CD14-positive monocyte (primary cell): ENCODE measurements at regions not wholly inside any gene's neighbourhood (a gene's known extent, or its start where the extent isn't known, plus 50 kb on each side); places are given as distances from the start of the nearest gene placed in this dataset.

Source experiments
- DNase-seq, 3 donors: peaks; one replicate each; pipeline ENCODE4 v3.0.0-alpha.2; 2011 to 2022
- H2AFZ ChIP-seq: 2 replicates; pipeline ENCODE4 v1.6.0; 2012; ENCODE audit warnings: mild to moderate bottlenecking, low read depth, low read length, inconsistent platforms; ENCODE audit not compliant: insufficient read depth, poor library complexity, severe bottlenecking
- H3K27ac ChIP-seq, 2 donors: 1 replicate in 1 of 2; 2 replicates in 1 of 2; pipeline ENCODE4 v1.5.1; 2012 to 2013; ENCODE audit warnings: low read length in 2 of 2, control low read depth in 1 of 2, inconsistent platforms in 1 of 2, low read depth in 1 of 2, mild to moderate bottlenecking in 1 of 2
- H3K27me3 ChIP-seq, 2 donors: one replicate each; pipeline versions ENCODE4 v1.6.0 to v1.6.1; 2011 to 2013; ENCODE audit warnings: low read length in 2 of 2; ENCODE audit not compliant: control insufficient read depth in 2 of 2, insufficient read depth in 2 of 2
- H3K36me3 ChIP-seq, 2 donors: replicated peaks in 1 of 2; 1 replicate in 1 of 2; 2 replicates in 1 of 2; pipeline versions ENCODE4 v1.5.1 to v1.6.1; 2012 to 2013; ENCODE audit warnings: low read length in 2 of 2, control low read depth in 1 of 2, inconsistent platforms in 1 of 2, mild to moderate bottlenecking in 1 of 2; ENCODE audit not compliant: insufficient read depth in 2 of 2, control insufficient read depth in 1 of 2
- H3K4me1 ChIP-seq, 2 donors: 1 replicate in 1 of 2; 2 replicates in 1 of 2; pipeline versions ENCODE4 v1.5.1 to v1.6.1; 2012 to 2013; ENCODE audit warnings: low read length in 2 of 2, control low read depth in 1 of 2, inconsistent platforms in 1 of 2, mild to moderate bottlenecking in 1 of 2, moderate library complexity in 1 of 2; ENCODE audit not compliant: insufficient read depth in 2 of 2, control insufficient read depth in 1 of 2
- H3K4me2 ChIP-seq: replicated peaks from 2 replicates; pipeline ENCODE3; 2012; ENCODE audit warnings: low read length, moderate library complexity, mild to moderate bottlenecking; ENCODE audit not compliant: poor library complexity, severe bottlenecking; ENCODE audit errors: extremely low read depth
- H3K4me3 ChIP-seq, 3 experiments: fragments of 200-600 bp in 1 of 3; sonication (generic) in 1 of 3; replicated peaks in 1 of 3; 1 replicate in 2 of 3; 2 replicates in 1 of 3; pipeline ENCODE4 v1.5.1; 2011 to 2013; ENCODE audit warnings: low read length in 3 of 3, mild to moderate bottlenecking in 3 of 3, control low read depth in 2 of 3, low read depth in 2 of 3, inconsistent platforms in 1 of 3, moderate library complexity in 1 of 3
- H3K79me2 ChIP-seq: 2 replicates; pipeline ENCODE4 v1.6.0; 2012; ENCODE audit warnings: mild to moderate bottlenecking, control low read depth, inconsistent platforms, low read length, moderate library complexity; ENCODE audit not compliant: insufficient read depth
- H3K9ac ChIP-seq: 2 replicates; pipeline ENCODE4 v1.6.0; 2017; ENCODE audit warnings: low read length, mild to moderate bottlenecking; ENCODE audit not compliant: insufficient read depth, poor library complexity, severe bottlenecking
- H3K9me3 ChIP-seq, 2 donors: replicated peaks in 1 of 2; 1 replicate in 1 of 2; 2 replicates in 1 of 2; pipeline versions ENCODE4 v1.5.1 to v1.6.1; 2012 to 2013; ENCODE audit warnings: low read length in 2 of 2, control low read depth in 1 of 2; ENCODE audit not compliant: control insufficient read depth in 1 of 2, insufficient read depth in 1 of 2
- H4K20me1 ChIP-seq: 2 replicates; pipeline ENCODE4 v1.6.0; 2012; ENCODE audit warnings: mild to moderate bottlenecking, low read length, control low read depth, moderate library complexity; ENCODE audit not compliant: insufficient read depth
- H3K27ac Mint-ChIP-seq, 7 donors: one replicate each; pipeline ENCODE4 v1.8.0; 2020; ENCODE audit warnings: mild to moderate bottlenecking in 7 of 7, mixed read lengths in 7 of 7, moderate library complexity in 6 of 7, inconsistent platforms in 2 of 7
- H3K27me3 Mint-ChIP-seq, 3 donors: one replicate each; pipeline ENCODE4 v1.8.0; 2021 to 2022; ENCODE audit warnings: low read depth in 3 of 3, mild to moderate bottlenecking in 3 of 3, mixed read lengths in 3 of 3, moderate library complexity in 3 of 3, inconsistent platforms in 1 of 3
- H3K36me3 Mint-ChIP-seq, 2 donors: one replicate each; pipeline ENCODE4 v1.8.0; 2020; ENCODE audit warnings: mixed read lengths in 2 of 2, inconsistent platforms in 1 of 2, mild to moderate bottlenecking in 1 of 2
- H3K4me1 Mint-ChIP-seq: one replicate; pipeline ENCODE4 v1.8.0; 2020; ENCODE audit warnings: mild to moderate bottlenecking, mixed read lengths
- H3K4me3 Mint-ChIP-seq, 2 donors: one replicate each; pipeline ENCODE4 v1.8.0; 2020; ENCODE audit warnings: mild to moderate bottlenecking in 2 of 2, mixed read lengths in 2 of 2, moderate library complexity in 1 of 2
- H3K9me3 Mint-ChIP-seq, 7 donors: one replicate each; pipeline ENCODE4 v1.8.0; 2020 to 2022; ENCODE audit warnings: mixed read lengths in 7 of 7, mild to moderate bottlenecking in 6 of 7, moderate library complexity in 6 of 7, inconsistent platforms in 2 of 7
- WGBS: methylation state at CpG from one replicate; pipeline ENCODE4 v1.1.5; 2013; ENCODE audit warnings: missing lambda C conversion rate; ENCODE audit not compliant: insufficient coverage; 5-methylcytosine and 5-hydroxymethylcytosine counted together
- intact Hi-C, 2 donors: fragments of 100-400 bp; cut with micrococcal nuclease; formaldehyde crosslinking; loops; one replicate each; pipeline versions ENCODE4 v1.15.0 to v1.15.1; 2023
- TF ChIP-seq, protein P1 (sequence below): fragments of 200-600 bp; IDR thresholded peaks from one replicate; pipeline ENCODE4 v1.8.0; 2022; ENCODE audit warnings: antibody characterized with exemption, mild to moderate bottlenecking

DNA sequence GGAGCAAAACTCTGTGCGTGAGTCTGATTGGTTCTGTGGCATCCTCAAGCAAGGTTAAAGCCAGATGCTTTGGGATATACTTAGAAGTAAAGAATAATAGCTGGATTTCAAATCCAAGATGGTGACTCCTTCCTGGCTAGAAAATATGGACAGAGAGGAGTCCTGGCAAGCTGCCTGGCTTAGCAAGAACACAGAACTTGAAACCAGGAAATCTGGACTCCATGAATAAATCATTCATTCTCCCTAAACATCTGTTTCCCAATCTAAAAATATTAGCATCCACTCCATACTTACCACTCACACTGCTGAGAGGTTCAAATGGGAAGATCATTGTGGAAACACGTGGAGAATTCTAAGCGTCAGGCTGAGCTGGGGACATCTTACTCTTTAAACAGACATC is 1074.1 kb upstream of the AUTS2 start:
- H3K4me3 Mint-ChIP-seq: no peak overlapping the region
- Histone ChIP-seq H3K4me3 (no peak overlapping the region), H3K4me2 (no peak overlapping the region), H3K9me3 (peaks cover 43 to 60% of the 10 kb centered on the region in 2 donors), H3K36me3 (no peaks in the 10 kb centered on the region), H3K9ac (no peak overlapping the region), H3K27me3 (no peaks in the 10 kb centered on the region), H3K27ac (no peak overlapping the region), H3K4me1 (no peaks in the 10 kb centered on the region), H3K79me2 (no peaks in the 10 kb centered on the region), H4K20me1 (no peaks in the 10 kb centered on the region), H2AFZ (no peak overlapping the region)
- no peaks in the 10 kb centered on the region for H3K4me1 Mint-ChIP-seq
- no peak for DNase-seq
- H3K9me3 Mint-ChIP-seq: peaks cover 18 to 53% (median 33%) of the 10 kb centered on the region in 7 donors
- no peaks in the 10 kb centered on the region for H3K36me3 Mint-ChIP-seq
- 92% methylated on average over 2 of the region's 3 CpGs for WGBS
- intact Hi-C loops: no loop called here
- TF ChIP-seq, protein P1, sequence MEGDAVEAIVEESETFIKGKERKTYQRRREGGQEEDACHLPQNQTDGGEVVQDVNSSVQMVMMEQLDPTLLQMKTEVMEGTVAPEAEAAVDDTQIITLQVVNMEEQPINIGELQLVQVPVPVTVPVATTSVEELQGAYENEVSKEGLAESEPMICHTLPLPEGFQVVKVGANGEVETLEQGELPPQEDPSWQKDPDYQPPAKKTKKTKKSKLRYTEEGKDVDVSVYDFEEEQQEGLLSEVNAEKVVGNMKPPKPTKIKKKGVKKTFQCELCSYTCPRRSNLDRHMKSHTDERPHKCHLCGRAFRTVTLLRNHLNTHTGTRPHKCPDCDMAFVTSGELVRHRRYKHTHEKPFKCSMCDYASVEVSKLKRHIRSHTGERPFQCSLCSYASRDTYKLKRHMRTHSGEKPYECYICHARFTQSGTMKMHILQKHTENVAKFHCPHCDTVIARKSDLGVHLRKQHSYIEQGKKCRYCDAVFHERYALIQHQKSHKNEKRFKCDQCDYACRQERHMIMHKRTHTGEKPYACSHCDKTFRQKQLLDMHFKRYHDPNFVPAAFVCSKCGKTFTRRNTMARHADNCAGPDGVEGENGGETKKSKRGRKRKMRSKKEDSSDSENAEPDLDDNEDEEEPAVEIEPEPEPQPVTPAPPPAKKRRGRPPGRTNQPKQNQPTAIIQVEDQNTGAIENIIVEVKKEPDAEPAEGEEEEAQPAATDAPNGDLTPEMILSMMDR: no peak
- H3K27ac Mint-ChIP-seq: no peak overlapping the region
- H3K27me3 Mint-ChIP-seq: peaks cover 0 to 2% (median 0%) of the 10 kb centered on the region in 3 donors

DNA sequence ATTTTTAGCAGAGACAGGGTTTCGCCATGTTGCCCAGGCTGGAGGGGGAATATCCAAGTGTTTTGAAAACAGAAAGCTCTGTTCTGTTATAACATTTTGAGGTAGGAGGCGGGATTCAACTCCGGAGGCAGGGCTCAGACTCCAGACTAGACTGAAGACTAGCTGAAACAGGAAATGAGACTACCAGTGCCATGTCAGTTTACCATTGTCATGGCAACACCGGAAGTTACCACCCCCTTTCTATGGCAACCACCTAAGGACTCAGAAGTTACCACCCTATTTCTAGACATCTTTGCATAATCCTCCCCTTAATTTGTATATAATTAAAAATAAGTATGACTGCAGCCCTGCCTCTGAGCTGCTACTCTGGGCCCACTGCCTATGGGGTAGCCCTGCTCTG is 1069.1 kb upstream of the AUTS2 start:
- H3K27me3 ChIP-seq: no peaks in the 10 kb centered on the region
- WGBS: 100% methylated on average over 2 of the region's 4 CpGs
- Mint-ChIP-seq H3K27me3 (no peaks in the 10 kb centered on the region), H3K4me3 (no peak overlapping the region), H3K4me1 (no peaks in the 10 kb centered on the region), H3K9me3 (peaks cover 10 to 38% (median 18%) of the 10 kb centered on the region in 7 donors), H3K36me3 (no peaks in the 10 kb centered on the region), H3K27ac (no peak overlapping the region)
- no peak overlapping the region for H3K4me2 ChIP-seq
- no peak for DNase-seq
- no peaks in the 10 kb centered on the region for H3K4me1 ChIP-seq
- no peaks in the 10 kb centered on the region for H4K20me1 ChIP-seq
- H3K27ac ChIP-seq: no peak overlapping the region
- H3K79me2 ChIP-seq: no peaks in the 10 kb centered on the region
- TF ChIP-seq, protein P1: no peak
- no peak overlapping the region for H3K9ac ChIP-seq
- no peak overlapping the region for H2AFZ ChIP-seq
- H3K36me3 ChIP-seq: no peaks in the 10 kb centered on the region
- H3K9me3 ChIP-seq: peaks cover 14 to 39% of the 10 kb centered on the region in 2 donors
- intact Hi-C loops: no loop called here
- H3K4me3 ChIP-seq: no peak overlapping the region
